ENCODE measurements at regions not wholly inside any gene's neighbourhood (a gene's known extent, or its start where the extent isn't known, plus 50 kb on each side); places are given as distances from the start of the nearest gene placed in this dataset.

DNA sequence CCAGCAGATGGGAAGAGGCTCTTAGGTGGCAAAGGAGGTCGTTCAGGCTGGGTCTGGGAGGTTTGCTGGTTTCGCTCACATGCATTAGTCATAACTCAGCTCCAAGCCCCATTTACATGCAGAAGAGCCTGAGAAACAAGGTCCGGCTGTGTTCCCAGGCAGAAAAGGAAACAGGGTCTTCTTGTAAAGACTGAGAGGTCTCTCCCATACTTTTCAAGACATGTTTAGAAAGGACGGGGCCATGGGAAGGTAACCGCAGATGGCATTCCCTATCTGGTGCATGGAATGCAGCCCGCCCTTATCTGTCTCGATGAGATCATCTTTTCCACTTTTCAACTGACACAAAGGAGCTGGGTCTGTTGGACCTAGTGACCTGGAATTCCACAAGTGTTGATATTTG, 389.0 kb upstream of the CDH11 start:
- TF ChIP-seq RAD21 (IDR thresholded peaks at IDR 0.05; ENCODE audit: low read depth) = no peak
- TF ChIP-seq, protein P1, sequence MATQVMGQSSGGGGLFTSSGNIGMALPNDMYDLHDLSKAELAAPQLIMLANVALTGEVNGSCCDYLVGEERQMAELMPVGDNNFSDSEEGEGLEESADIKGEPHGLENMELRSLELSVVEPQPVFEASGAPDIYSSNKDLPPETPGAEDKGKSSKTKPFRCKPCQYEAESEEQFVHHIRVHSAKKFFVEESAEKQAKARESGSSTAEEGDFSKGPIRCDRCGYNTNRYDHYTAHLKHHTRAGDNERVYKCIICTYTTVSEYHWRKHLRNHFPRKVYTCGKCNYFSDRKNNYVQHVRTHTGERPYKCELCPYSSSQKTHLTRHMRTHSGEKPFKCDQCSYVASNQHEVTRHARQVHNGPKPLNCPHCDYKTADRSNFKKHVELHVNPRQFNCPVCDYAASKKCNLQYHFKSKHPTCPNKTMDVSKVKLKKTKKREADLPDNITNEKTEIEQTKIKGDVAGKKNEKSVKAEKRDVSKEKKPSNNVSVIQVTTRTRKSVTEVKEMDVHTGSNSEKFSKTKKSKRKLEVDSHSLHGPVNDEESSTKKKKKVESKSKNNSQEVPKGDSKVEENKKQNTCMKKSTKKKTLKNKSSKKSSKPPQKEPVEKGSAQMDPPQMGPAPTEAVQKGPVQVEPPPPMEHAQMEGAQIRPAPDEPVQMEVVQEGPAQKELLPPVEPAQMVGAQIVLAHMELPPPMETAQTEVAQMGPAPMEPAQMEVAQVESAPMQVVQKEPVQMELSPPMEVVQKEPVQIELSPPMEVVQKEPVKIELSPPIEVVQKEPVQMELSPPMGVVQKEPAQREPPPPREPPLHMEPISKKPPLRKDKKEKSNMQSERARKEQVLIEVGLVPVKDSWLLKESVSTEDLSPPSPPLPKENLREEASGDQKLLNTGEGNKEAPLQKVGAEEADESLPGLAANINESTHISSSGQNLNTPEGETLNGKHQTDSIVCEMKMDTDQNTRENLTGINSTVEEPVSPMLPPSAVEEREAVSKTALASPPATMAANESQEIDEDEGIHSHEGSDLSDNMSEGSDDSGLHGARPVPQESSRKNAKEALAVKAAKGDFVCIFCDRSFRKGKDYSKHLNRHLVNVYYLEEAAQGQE (IDR thresholded peaks at IDR 0.05; ENCODE audit: low read depth) = no peak
- no peak for TF ChIP-seq FOXM1 (IDR thresholded peaks at IDR 0.05; ENCODE audit: borderline replicate concordance, low read depth)
- TF ChIP-seq, protein P2, sequence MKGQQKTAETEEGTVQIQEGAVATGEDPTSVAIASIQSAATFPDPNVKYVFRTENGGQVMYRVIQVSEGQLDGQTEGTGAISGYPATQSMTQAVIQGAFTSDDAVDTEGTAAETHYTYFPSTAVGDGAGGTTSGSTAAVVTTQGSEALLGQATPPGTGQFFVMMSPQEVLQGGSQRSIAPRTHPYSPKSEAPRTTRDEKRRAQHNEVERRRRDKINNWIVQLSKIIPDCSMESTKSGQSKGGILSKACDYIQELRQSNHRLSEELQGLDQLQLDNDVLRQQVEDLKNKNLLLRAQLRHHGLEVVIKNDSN (IDR thresholded peaks at IDR 0.05) = no peak
- TF ChIP-seq CEBPB (IDR thresholded peaks at IDR 0.05) = no peak
- TF ChIP-seq ZBTB7A (IDR thresholded peaks at IDR 0.05; ENCODE audit: low read depth) = no peak
- TF ChIP-seq EGR1 (IDR thresholded peaks at IDR 0.05) = no peak
- TF ChIP-seq TEAD4 (IDR thresholded peaks at IDR 0.05) = no peak
- TF ChIP-seq YY1 (IDR thresholded peaks at IDR 0.05; ENCODE audit: low read depth) = no peak
- TF ChIP-seq NFIC (IDR thresholded peaks at IDR 0.05) = no peak
- TF ChIP-seq, protein P3, sequence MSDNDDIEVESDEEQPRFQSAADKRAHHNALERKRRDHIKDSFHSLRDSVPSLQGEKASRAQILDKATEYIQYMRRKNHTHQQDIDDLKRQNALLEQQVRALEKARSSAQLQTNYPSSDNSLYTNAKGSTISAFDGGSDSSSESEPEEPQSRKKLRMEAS (IDR thresholded peaks at IDR 0.05) = no peak
- no peak for TF ChIP-seq CREB1 (IDR thresholded peaks at IDR 0.05; ENCODE audit: low read depth)
- no peak for TF ChIP-seq TAF1 (IDR thresholded peaks at IDR 0.05; ENCODE audit: low read depth)
- TF ChIP-seq TCF12 (IDR thresholded peaks at IDR 0.05; ENCODE audit: low read depth) = no peak
- no peak for TF ChIP-seq EP300 (IDR thresholded peaks at IDR 0.05; ENCODE audit: borderline replicate concordance)

DNA sequence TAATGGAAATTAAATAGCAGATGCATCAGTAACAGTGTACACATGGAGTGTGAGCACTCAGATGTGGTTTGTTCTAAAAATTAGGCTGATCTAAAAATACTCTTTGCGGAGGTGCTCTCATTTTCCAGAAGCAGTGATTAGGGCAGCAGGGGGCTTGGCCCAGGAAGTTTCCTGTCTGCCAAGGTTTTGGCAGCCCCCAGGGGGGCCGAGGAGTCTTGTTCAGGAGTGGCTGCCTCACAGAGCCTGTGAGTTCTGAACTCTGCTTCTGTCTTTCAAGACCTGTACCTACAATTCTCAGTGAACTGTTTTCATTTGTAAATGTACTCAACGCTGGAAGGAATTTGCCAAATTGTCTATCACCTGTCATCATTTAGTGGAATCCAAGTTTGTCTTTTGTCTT, 388.4 kb upstream of the CDH11 start:
- TF ChIP-seq ZBTB7A (IDR thresholded peaks at IDR 0.05; ENCODE audit: low read depth) (no peak), EGR1 (IDR thresholded peaks at IDR 0.05) (no peak), NFIC (IDR thresholded peaks at IDR 0.05) (no peak), FOXM1 (IDR thresholded peaks at IDR 0.05; ENCODE audit: borderline replicate concordance, low read depth) (no peak), TAF1 (IDR thresholded peaks at IDR 0.05; ENCODE audit: low read depth) (no peak), YY1 (IDR thresholded peaks at IDR 0.05; ENCODE audit: low read depth) (no peak), CREB1 (IDR thresholded peaks at IDR 0.05; ENCODE audit: low read depth) (no peak), RAD21 (IDR thresholded peaks at IDR 0.05; ENCODE audit: low read depth) (no peak), EP300 (IDR thresholded peaks at IDR 0.05; ENCODE audit: borderline replicate concordance) (no peak), CEBPB (IDR thresholded peaks at IDR 0.05) (no peak), TCF12 (IDR thresholded peaks at IDR 0.05; ENCODE audit: low read depth) (no peak), TEAD4 (IDR thresholded peaks at IDR 0.05) (no peak)
- TF ChIP-seq, protein P3 (IDR thresholded peaks at IDR 0.05) = no peak
- TF ChIP-seq, protein P1 (IDR thresholded peaks at IDR 0.05; ENCODE audit: low read depth) = no peak
- TF ChIP-seq, protein P2 (IDR thresholded peaks at IDR 0.05) = no peak

DNA sequence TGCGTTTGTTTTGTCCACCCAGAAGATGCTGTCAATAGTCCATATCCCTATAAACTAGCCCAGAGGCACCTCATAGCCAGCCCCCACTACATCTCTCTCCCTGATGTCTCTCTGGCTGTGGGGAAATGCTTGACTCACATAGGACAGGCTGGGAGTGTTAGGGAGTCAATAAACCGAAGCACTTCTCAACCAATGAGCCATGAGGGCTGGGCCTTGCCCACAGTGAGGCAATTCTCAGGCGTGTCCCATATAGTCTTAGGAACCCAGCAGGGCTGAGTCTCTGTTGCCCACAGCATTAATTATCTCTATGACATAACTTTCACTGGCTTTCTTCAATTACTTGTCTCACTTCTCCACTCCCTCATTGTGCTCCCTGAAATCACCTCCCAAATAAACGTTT, 387.3 kb upstream of the CDH11 start:
- TF ChIP-seq EGR1 (IDR thresholded peaks at IDR 0.05) (no peak), YY1 (IDR thresholded peaks at IDR 0.05; ENCODE audit: low read depth) (no peak), TEAD4 (IDR thresholded peaks at IDR 0.05) (no peak), FOXM1 (IDR thresholded peaks at IDR 0.05; ENCODE audit: borderline replicate concordance, low read depth) (no peak), ZBTB7A (IDR thresholded peaks at IDR 0.05; ENCODE audit: low read depth) (no peak), TAF1 (IDR thresholded peaks at IDR 0.05; ENCODE audit: low read depth) (no peak), CEBPB (IDR thresholded peaks at IDR 0.05) (no peak), EP300 (IDR thresholded peaks at IDR 0.05; ENCODE audit: borderline replicate concordance) (no peak)
- TF ChIP-seq, protein P3 (IDR thresholded peaks at IDR 0.05) = no peak
- TF ChIP-seq, protein P2 (IDR thresholded peaks at IDR 0.05) = no peak

DNA sequence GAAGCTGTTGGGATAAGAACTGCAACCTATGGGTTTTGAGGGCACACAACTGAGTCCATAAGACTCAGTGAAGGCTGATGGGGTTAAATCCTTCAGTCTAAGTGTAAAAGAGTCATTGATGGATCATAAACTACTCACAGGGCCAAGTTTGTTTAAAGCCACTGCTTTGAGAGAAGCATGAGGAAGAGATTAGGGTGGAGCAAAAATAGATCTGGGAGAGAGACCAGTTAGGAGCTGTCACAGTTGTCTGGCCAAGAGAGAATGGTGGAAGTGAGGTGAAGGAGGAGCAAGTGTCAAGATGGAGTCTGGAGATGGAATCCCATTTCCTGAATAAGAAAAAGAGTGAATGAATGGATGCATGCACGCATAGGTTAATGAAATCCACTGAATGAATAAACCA, 379.1 kb upstream of the CDH11 start:
- no peak for TF ChIP-seq TAF1 (IDR thresholded peaks at IDR 0.05; ENCODE audit: low read depth)
- TF ChIP-seq FOXM1 (IDR thresholded peaks at IDR 0.05; ENCODE audit: borderline replicate concordance, low read depth) = no peak
- TF ChIP-seq NFIC (IDR thresholded peaks at IDR 0.05) = no peak
- TF ChIP-seq, protein P2 (IDR thresholded peaks at IDR 0.05) = no peak
- TF ChIP-seq EGR1 (IDR thresholded peaks at IDR 0.05) = no peak

GRCh38 chr16:65500007-65500406, 378.1 kb upstream of the CDH11 start:
- TF ChIP-seq TEAD4 (IDR thresholded peaks at IDR 0.05) (no peak), EGR1 (IDR thresholded peaks at IDR 0.05) (no peak), YY1 (IDR thresholded peaks at IDR 0.05; ENCODE audit: low read depth) (no peak), CEBPB (IDR thresholded peaks at IDR 0.05) (no peak), EP300 (IDR thresholded peaks at IDR 0.05; ENCODE audit: borderline replicate concordance) (no peak), TAF1 (IDR thresholded peaks at IDR 0.05; ENCODE audit: low read depth) (no peak), TCF12 (IDR thresholded peaks at IDR 0.05; ENCODE audit: low read depth) (no peak), FOXM1 (IDR thresholded peaks at IDR 0.05; ENCODE audit: borderline replicate concordance, low read depth) (no peak), CREB1 (IDR thresholded peaks at IDR 0.05; ENCODE audit: low read depth) (no peak), RAD21 (IDR thresholded peaks at IDR 0.05; ENCODE audit: low read depth) (no peak), NFIC (IDR thresholded peaks at IDR 0.05) (no peak), ZBTB7A (IDR thresholded peaks at IDR 0.05; ENCODE audit: low read depth) (no peak)
- TF ChIP-seq, protein P3 (IDR thresholded peaks at IDR 0.05) = no peak
- TF ChIP-seq, protein P2 (IDR thresholded peaks at IDR 0.05) = no peak
- TF ChIP-seq, protein P1 (IDR thresholded peaks at IDR 0.05; ENCODE audit: low read depth) = no peak

Data from Ishikawa (cell line).